ENCODE measurements at regions not wholly inside any gene's neighbourhood (a gene's known extent, or its start where the extent isn't known, plus 50 kb on each side); places are given as distances from the start of the nearest gene placed in this dataset.
"Not testable (repeated sequence)": the region's sequence is repeated elsewhere in the genome, so short reads cannot be mapped to it uniquely, and the experiment has no call there.

GRCh38 chr6:19892260-19892659, 55.1 kb downstream of the ID4 start:
- no peak for DNase-seq
- intact Hi-C loops (cut with DNase I) = no loop called here

- intact Hi-C loops (cut with DNase I) = no loop called here
- no peak for DNase-seq
Observed at GRCh38 chr6:19895866-19896692, 58.9 kb downstream of the ID4 start.

GRCh38 chr6:19896693-19897010, 59.5 kb downstream of the ID4 start:
- intact Hi-C loops (cut with DNase I) = no loop called here
- no peak for DNase-seq

- no peak for DNase-seq
- intact Hi-C loops (cut with DNase I) = no loop called here
Observed at GRCh38 chr6:19898141-19898740, 61.1 kb downstream of the ID4 start.

GRCh38 chr6:19902201-19902600, 65.0 kb downstream of the ID4 start:
- intact Hi-C loops (cut with DNase I) = no loop called here
- DNase-seq = no peak

GRCh38 chr6:19904408-19904807, 67.2 kb downstream of the ID4 start:
- intact Hi-C loops (cut with DNase I) = not testable (repeated sequence)

GRCh38 chr6:19905584-19905983, 68.4 kb downstream of the ID4 start:
- intact Hi-C loops (cut with DNase I) = no loop called here
- DNase-seq = no peak

More at GRCh38 chr6:19904408-19904807, 67.2 kb downstream of the ID4 start:
- not testable (repeated sequence) for DNase-seq

- intact Hi-C loops (cut with DNase I) = no loop called here
- DNase-seq = no peak
Observed at GRCh38 chr6:19906171-19906570, 69.0 kb downstream of the ID4 start.

GRCh38 chr6:19911223-19911622, 74.1 kb downstream of the ID4 start:
- no peak for DNase-seq
- intact Hi-C loops (cut with DNase I) = no loop called here

GRCh38 chr6:19918436-19918835, 81.3 kb downstream of the ID4 start:
- no peak for DNase-seq
- intact Hi-C loops (cut with DNase I) = no loop called here

- intact Hi-C loops (cut with DNase I) = no loop called here
- no peak for DNase-seq
Observed at GRCh38 chr6:19921786-19922185, 84.6 kb downstream of the ID4 start.

- DNase-seq = no peak
- intact Hi-C loops (cut with DNase I) = no loop called here
Observed at GRCh38 chr6:19925533-19925932, 88.4 kb downstream of the ID4 start.

GRCh38 chr6:19928461-19928860, 91.3 kb downstream of the ID4 start:
- intact Hi-C loops (cut with DNase I) = no loop called here

GRCh38 chr6:19929312-19929711, 92.1 kb downstream of the ID4 start:
- intact Hi-C loops (cut with DNase I) = no loop called here
- no peak for DNase-seq

More at GRCh38 chr6:19928461-19928860, 91.3 kb downstream of the ID4 start:
- DNase-seq = no peak

- DNase-seq = no peak
Observed at GRCh38 chr6:19934996-19935591, 97.9 kb downstream of the ID4 start.

GRCh38 chr6:19939321-19939720, 102.2 kb downstream of the ID4 start:
- DNase-seq; intact Hi-C loops (cut with DNase I): not testable (repeated sequence)

More at GRCh38 chr6:19934996-19935591, 97.9 kb downstream of the ID4 start:
- intact Hi-C loops (cut with DNase I) = no loop called here

- intact Hi-C loops (cut with DNase I) = not testable (repeated sequence)
- DNase-seq = peak in 1 of 10 donors; percentile 74
Observed at GRCh38 chr6:19939926-19940325, 102.8 kb downstream of the ID4 start.

GRCh38 chr6:19943042-19943441, 105.9 kb downstream of the ID4 start:
- intact Hi-C loops (cut with DNase I) = no loop called here
- no peak for DNase-seq

GRCh38 chr6:19945843-19946358, 108.7 kb downstream of the ID4 start:
- DNase-seq = no peak
- intact Hi-C loops (cut with DNase I) = no loop called here

GRCh38 chr6:19949155-19949554, 112.0 kb downstream of the ID4 start:
- DNase-seq = no peak
- intact Hi-C loops (cut with DNase I) = no loop called here

- DNase-seq = no peak
- intact Hi-C loops (cut with DNase I) = no loop called here
Observed at GRCh38 chr6:19964115-19964514, 126.9 kb downstream of the ID4 start.

- intact Hi-C loops (cut with DNase I) = no loop called here
- DNase-seq = no peak
Observed at GRCh38 chr6:19968201-19968600, 131.0 kb downstream of the ID4 start.

Measured in posterior cingulate gyrus (tissue), 11 donors.